ENCODE measurements at regions not wholly inside any gene's neighbourhood (a gene's known extent, or its start where the extent isn't known, plus 50 kb on each side); places are given as distances from the start of the nearest gene placed in this dataset.
A peak's percentile ranks its signal among the peaks of the same experiment; 100 is the strongest.
"Not testable (repeated sequence)": the region's sequence is repeated elsewhere in the genome, so short reads cannot be mapped to it uniquely, and the experiment has no call there.

GRCh38 chr1:182166321-182166720 lies 104.8 kb upstream of the ZNF648 start:
- DNase-seq (ENCODE audit: low read depth, low spot score) = no peak

- no peak for DNase-seq (ENCODE audit: low read depth, low spot score)
These were observed 102.8 kb upstream of the ZNF648 start for GRCh38 chr1:182164273-182164672.

- no peak for DNase-seq (ENCODE audit: low read depth, low spot score)
These were observed 102.3 kb upstream of the ZNF648 start for GRCh38 chr1:182163821-182164223.

GRCh38 chr1:182159443-182159842 lies 97.9 kb upstream of the ZNF648 start:
- DNase-seq (ENCODE audit: low read depth, low spot score) = no peak

- no peak for DNase-seq (ENCODE audit: low read depth, low spot score)
These were observed 95.7 kb upstream of the ZNF648 start for GRCh38 chr1:182157187-182157586.

GRCh38 chr1:182154425-182154824 lies 92.9 kb upstream of the ZNF648 start:
- not testable (repeated sequence) for DNase-seq (ENCODE audit: low read depth, low spot score)

- DNase-seq (ENCODE audit: low read depth, low spot score) = no peak
These were observed 88.0 kb upstream of the ZNF648 start for GRCh38 chr1:182149411-182149965.

GRCh38 chr1:182147951-182148350 lies 86.4 kb upstream of the ZNF648 start:
- DNase-seq (ENCODE audit: low read depth, low spot score) = no peak

- no peak for DNase-seq (ENCODE audit: low read depth, low spot score)
These were observed 85.8 kb upstream of the ZNF648 start for GRCh38 chr1:182147136-182147820.

GRCh38 chr1:182146286-182146685 lies 84.8 kb upstream of the ZNF648 start:
- DNase-seq (ENCODE audit: low read depth, low spot score) = no peak

- DNase-seq (ENCODE audit: low read depth, low spot score) = no peak
These were observed 83.9 kb upstream of the ZNF648 start for GRCh38 chr1:182145441-182145840.

GRCh38 chr1:182144646-182145030 lies 83.1 kb upstream of the ZNF648 start:
- DNase-seq (ENCODE audit: low read depth, low spot score) = no peak

- DNase-seq (ENCODE audit: low read depth, low spot score) = no peak
These were observed 82.5 kb upstream of the ZNF648 start for GRCh38 chr1:182143825-182144645.

GRCh38 chr1:182143154-182143657 lies 81.7 kb upstream of the ZNF648 start:
- DNase-seq (ENCODE audit: low read depth, low spot score) = peak; percentile 80

GRCh38 chr1:182142621-182143020 lies 81.1 kb upstream of the ZNF648 start:
- DNase-seq (ENCODE audit: low read depth, low spot score) = no peak

- no peak for DNase-seq (ENCODE audit: low read depth, low spot score)
These were observed 79.5 kb upstream of the ZNF648 start for GRCh38 chr1:182141040-182141439.

GRCh38 chr1:182139496-182139895 lies 78.0 kb upstream of the ZNF648 start:
- no peak for DNase-seq (ENCODE audit: low read depth, low spot score)

- DNase-seq (ENCODE audit: low read depth, low spot score) = no peak
These were observed 76.0 kb upstream of the ZNF648 start for GRCh38 chr1:182137546-182137945.

GRCh38 chr1:182135946-182136345 lies 74.4 kb upstream of the ZNF648 start:
- DNase-seq (ENCODE audit: low read depth, low spot score) = no peak

GRCh38 chr1:182134257-182134656 lies 72.7 kb upstream of the ZNF648 start:
- DNase-seq (ENCODE audit: low read depth, low spot score) = no peak

- no peak for DNase-seq (ENCODE audit: low read depth, low spot score)
These were observed 71.7 kb upstream of the ZNF648 start for GRCh38 chr1:182133181-182133580.

GRCh38 chr1:182129398-182129797 lies 67.9 kb upstream of the ZNF648 start:
- DNase-seq (ENCODE audit: low read depth, low spot score) = no peak

- no peak for DNase-seq (ENCODE audit: low read depth, low spot score)
These were observed 67.0 kb upstream of the ZNF648 start for GRCh38 chr1:182128502-182128901.

Data from activated CD4-positive, CD25-positive, alpha-beta regulatory T cell treated with anti-CD3 and anti-CD28 coated beads, Interleukin-2, amount 50 U/mL, for 16 hours (primary cell).